ENCODE measurements at regions not wholly inside any gene's neighbourhood (a gene's known extent, or its start where the extent isn't known, plus 50 kb on each side); places are given as distances from the start of the nearest gene placed in this dataset.
"Not testable (repeated sequence)": the region's sequence is repeated elsewhere in the genome, so short reads cannot be mapped to it uniquely, and the experiment has no call there.

GRCh38 chr7:68783684-68784083, 814.6 kb upstream of the AUTS2 start:
- Histone ChIP-seq H3K9me3 (peaks cover 0 to 3% of the 10 kb centered on the region in 2 donors), H3K4me1 (no peaks in the 10 kb centered on the region), H3K36me3 (no peaks in the 10 kb centered on the region), H3K4me3 (no peak overlapping the region), H3K27me3 (no peaks in the 10 kb centered on the region), H3K27ac (no peak overlapping the region)
- no peak for DNase-seq
- TF ChIP-seq, protein P1, sequence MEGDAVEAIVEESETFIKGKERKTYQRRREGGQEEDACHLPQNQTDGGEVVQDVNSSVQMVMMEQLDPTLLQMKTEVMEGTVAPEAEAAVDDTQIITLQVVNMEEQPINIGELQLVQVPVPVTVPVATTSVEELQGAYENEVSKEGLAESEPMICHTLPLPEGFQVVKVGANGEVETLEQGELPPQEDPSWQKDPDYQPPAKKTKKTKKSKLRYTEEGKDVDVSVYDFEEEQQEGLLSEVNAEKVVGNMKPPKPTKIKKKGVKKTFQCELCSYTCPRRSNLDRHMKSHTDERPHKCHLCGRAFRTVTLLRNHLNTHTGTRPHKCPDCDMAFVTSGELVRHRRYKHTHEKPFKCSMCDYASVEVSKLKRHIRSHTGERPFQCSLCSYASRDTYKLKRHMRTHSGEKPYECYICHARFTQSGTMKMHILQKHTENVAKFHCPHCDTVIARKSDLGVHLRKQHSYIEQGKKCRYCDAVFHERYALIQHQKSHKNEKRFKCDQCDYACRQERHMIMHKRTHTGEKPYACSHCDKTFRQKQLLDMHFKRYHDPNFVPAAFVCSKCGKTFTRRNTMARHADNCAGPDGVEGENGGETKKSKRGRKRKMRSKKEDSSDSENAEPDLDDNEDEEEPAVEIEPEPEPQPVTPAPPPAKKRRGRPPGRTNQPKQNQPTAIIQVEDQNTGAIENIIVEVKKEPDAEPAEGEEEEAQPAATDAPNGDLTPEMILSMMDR (IDR thresholded peaks at IDR 0.05), result no peak
- intact Hi-C loops (cut with DNase I), result no loop called here
- ATAC-seq, result no peak

GRCh38 chr7:68785036-68785435, 813.2 kb upstream of the AUTS2 start:
- DNase-seq (no peak), ATAC-seq (no peak)
- H3K27me3 ChIP-seq, result no peaks in the 10 kb centered on the region
- no peaks in the 10 kb centered on the region for H3K4me1 ChIP-seq
- no peak overlapping the region for H3K27ac ChIP-seq
- no peak overlapping the region for H3K4me3 ChIP-seq
- H3K9me3 ChIP-seq, result peaks cover 0 to 3% of the 10 kb centered on the region in 2 donors
- TF ChIP-seq, protein P1 (IDR thresholded peaks at IDR 0.05), result no peak
- intact Hi-C loops (cut with DNase I), result no loop called here
- H3K36me3 ChIP-seq, result no peaks in the 10 kb centered on the region

DNA sequence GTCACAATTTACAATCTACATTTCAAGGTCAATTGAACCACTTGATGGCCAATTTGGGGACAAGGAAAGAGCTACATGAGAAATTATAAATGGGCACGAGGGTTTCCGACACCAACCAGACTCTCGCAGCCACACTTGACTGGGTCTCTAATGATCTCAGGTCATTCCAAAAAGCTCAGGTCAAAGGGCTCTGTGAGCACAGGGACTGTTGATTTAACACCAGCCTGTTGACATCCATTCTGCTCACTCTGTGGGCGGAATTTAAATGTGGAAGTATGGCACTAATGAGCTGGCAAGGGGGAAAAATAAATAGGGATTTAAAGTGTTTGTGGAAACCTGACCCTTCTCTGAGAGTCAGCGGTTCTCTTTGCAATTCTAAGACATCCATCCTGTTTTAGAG, 810.7 kb upstream of the AUTS2 start:
- H3K27me3 ChIP-seq, result no peaks in the 10 kb centered on the region
- peaks cover 0 to 5% of the 10 kb centered on the region in 2 donors for H3K9me3 ChIP-seq
- H3K4me3 ChIP-seq, result no peak overlapping the region
- no peaks in the 10 kb centered on the region for H3K36me3 ChIP-seq
- H3K27ac ChIP-seq, result no peak overlapping the region
- no peak for DNase-seq
- no peak for ATAC-seq
- H3K4me1 ChIP-seq, result no peaks in the 10 kb centered on the region
- intact Hi-C loops (cut with DNase I), result no loop called here
- TF ChIP-seq, protein P1 (IDR thresholded peaks at IDR 0.05), result no peak

DNA sequence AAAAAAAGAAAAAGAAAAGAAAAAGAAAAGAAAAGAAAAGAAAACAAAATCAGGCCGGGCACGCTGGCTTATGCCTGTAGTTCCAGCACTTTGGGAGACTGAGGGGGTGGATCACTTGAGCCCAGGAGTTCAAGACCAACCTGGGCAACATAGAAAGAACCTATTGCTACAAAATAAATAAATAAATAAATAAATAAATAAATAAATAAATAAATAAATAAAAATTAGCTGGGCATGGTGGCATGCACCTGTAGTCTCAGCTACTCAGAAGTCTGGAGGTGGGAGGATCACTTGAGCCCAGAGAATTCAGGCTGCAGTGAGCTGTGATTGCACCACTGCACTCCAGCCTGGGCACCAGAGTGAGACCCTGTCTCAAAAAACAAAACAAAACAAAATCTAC, 809.7 kb upstream of the AUTS2 start:
- H3K36me3 ChIP-seq; intact Hi-C loops (cut with DNase I); ATAC-seq; H3K27me3 ChIP-seq; H3K4me1 ChIP-seq; H3K27ac ChIP-seq; H3K9me3 ChIP-seq; DNase-seq; H3K4me3 ChIP-seq: not testable (repeated sequence)

DNA sequence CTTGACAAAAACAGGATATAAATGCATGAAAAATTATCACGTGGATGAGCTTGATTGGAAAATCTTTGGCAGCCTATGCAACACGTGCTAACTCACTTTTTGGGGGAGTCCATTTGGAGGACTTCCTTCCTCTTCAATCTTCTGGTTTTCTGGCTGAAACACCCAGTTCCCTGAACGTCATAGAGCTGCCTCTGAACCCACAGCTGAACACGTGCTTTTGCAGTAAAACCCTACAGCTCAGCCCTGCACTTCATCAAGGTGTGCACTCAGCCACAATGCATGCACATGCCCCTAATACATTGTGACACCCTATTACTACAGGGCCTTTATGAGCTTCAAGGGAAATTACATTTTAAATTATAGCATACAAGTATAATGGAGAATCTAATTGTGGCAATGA, 808.7 kb upstream of the AUTS2 start:
- TF ChIP-seq, protein P1 (IDR thresholded peaks at IDR 0.05), result no peak
- H3K4me3 ChIP-seq, result no peak overlapping the region
- no peak for DNase-seq
- intact Hi-C loops (cut with DNase I), result no loop called here
- no peaks in the 10 kb centered on the region for H3K4me1 ChIP-seq
- no peak for ATAC-seq
- H3K27me3 ChIP-seq, result no peaks in the 10 kb centered on the region
- peaks cover 0 to 12% of the 10 kb centered on the region in 2 donors for H3K9me3 ChIP-seq
- no peaks in the 10 kb centered on the region for H3K36me3 ChIP-seq
- H3K27ac ChIP-seq, result no peak overlapping the region

- Histone ChIP-seq H3K27me3 (no peaks in the 10 kb centered on the region), H3K4me3 (no peak overlapping the region), H3K27ac (no peak overlapping the region), H3K36me3 (no peaks in the 10 kb centered on the region), H3K4me1 (no peaks in the 10 kb centered on the region), H3K9me3 (peaks cover 0 to 13% of the 10 kb centered on the region in 2 donors)
- intact Hi-C loops (cut with DNase I), result no loop called here
- ATAC-seq (no peak), DNase-seq (no peak)
- TF ChIP-seq, protein P1 (IDR thresholded peaks at IDR 0.05), result no peak
Measured at GRCh38 chr7:68792351-68792750, 805.9 kb upstream of the AUTS2 start.
